DMS53 treated with DMSO at 0.1 percent for 48 hours (cell line): ENCODE measurements at regions not wholly inside any gene's neighbourhood (a gene's known extent, or its start where the extent isn't known, plus 50 kb on each side); places are given as distances from the start of the nearest gene placed in this dataset.

Experiments used
- DNase-seq: peaks from one replicate; lab custom pipeline; 2025; ENCODE audit not compliant: unreplicated experiment; lab: John Stamatoyannopoulos, UW

- DNase-seq, result no peak
Measured at GRCh38 chr4:162239992-162240769, 76.4 kb upstream of the FSTL5 start.

- DNase-seq, result no peak
Measured at GRCh38 chr4:162237676-162238075, 73.9 kb upstream of the FSTL5 start.

GRCh38 chr4:162234595-162234994 lies 70.8 kb upstream of the FSTL5 start:
- DNase-seq, result no peak

- no peak for DNase-seq
Measured at GRCh38 chr4:162232349-162232748, 68.5 kb upstream of the FSTL5 start.

- no peak for DNase-seq
Measured at GRCh38 chr4:162229670-162230069, 65.9 kb upstream of the FSTL5 start.

- no peak for DNase-seq
Measured at GRCh38 chr4:162221148-162221547, 57.3 kb upstream of the FSTL5 start.
